ENCODE measurements at regions not wholly inside any gene's neighbourhood (a gene's known extent, or its start where the extent isn't known, plus 50 kb on each side); places are given as distances from the start of the nearest gene placed in this dataset.

DNA sequence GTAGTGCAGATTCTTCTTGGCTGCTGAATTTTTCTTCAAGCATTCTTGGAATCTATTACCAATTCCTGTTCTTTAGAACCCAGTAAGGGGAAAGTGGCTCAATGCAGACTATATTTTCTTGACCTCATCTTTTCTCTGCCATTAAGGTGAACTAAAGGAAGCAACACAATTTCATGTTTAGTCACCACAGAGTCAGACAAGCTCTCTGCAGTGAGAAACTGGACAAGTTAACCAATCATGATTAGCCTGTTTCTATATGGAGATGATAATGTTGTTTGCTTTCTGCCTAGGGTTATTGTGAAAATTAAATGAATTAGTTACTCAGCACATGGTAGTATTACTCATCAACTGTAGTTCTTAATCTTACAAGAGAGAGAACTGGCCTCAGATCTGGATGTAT is 1075.1 kb downstream of the AGBL1 start:
- Histone ChIP-seq H3K27me3 (ENCODE audit: insufficient read depth) (no peaks in the 10 kb centered on the region), H3K4me3 (no peak overlapping the region), H3F3A (replicated peaks; ENCODE audit: low read depth) (no peaks in the 10 kb centered on the region), H3K9me2 (ENCODE audit: insufficient read depth) (peaks cover 5% of the 10 kb centered on the region; the same call in 1 of the 2 replicates), H4K20me1 (replicated peaks; ENCODE audit: insufficient read depth) (no peaks in the 10 kb centered on the region), H2AFZ (no peak overlapping the region), H3K4me1 (ENCODE audit: insufficient read depth) (no peaks in the 10 kb centered on the region), H3K27ac (ENCODE audit: low read depth) (no peak overlapping the region), H3K36me3 (ENCODE audit: insufficient read depth) (no peaks in the 10 kb centered on the region), H3K79me2 (replicated peaks; ENCODE audit: insufficient read depth) (no peaks in the 10 kb centered on the region), H3K4me2 (no peak overlapping the region)
- no peaks in the 10 kb centered on the region for H3K36me3 Mint-ChIP-seq (ENCODE audit: low read depth)
- no peaks in the 10 kb centered on the region for H3K4me1 Mint-ChIP-seq
- TF ChIP-seq, protein P1, sequence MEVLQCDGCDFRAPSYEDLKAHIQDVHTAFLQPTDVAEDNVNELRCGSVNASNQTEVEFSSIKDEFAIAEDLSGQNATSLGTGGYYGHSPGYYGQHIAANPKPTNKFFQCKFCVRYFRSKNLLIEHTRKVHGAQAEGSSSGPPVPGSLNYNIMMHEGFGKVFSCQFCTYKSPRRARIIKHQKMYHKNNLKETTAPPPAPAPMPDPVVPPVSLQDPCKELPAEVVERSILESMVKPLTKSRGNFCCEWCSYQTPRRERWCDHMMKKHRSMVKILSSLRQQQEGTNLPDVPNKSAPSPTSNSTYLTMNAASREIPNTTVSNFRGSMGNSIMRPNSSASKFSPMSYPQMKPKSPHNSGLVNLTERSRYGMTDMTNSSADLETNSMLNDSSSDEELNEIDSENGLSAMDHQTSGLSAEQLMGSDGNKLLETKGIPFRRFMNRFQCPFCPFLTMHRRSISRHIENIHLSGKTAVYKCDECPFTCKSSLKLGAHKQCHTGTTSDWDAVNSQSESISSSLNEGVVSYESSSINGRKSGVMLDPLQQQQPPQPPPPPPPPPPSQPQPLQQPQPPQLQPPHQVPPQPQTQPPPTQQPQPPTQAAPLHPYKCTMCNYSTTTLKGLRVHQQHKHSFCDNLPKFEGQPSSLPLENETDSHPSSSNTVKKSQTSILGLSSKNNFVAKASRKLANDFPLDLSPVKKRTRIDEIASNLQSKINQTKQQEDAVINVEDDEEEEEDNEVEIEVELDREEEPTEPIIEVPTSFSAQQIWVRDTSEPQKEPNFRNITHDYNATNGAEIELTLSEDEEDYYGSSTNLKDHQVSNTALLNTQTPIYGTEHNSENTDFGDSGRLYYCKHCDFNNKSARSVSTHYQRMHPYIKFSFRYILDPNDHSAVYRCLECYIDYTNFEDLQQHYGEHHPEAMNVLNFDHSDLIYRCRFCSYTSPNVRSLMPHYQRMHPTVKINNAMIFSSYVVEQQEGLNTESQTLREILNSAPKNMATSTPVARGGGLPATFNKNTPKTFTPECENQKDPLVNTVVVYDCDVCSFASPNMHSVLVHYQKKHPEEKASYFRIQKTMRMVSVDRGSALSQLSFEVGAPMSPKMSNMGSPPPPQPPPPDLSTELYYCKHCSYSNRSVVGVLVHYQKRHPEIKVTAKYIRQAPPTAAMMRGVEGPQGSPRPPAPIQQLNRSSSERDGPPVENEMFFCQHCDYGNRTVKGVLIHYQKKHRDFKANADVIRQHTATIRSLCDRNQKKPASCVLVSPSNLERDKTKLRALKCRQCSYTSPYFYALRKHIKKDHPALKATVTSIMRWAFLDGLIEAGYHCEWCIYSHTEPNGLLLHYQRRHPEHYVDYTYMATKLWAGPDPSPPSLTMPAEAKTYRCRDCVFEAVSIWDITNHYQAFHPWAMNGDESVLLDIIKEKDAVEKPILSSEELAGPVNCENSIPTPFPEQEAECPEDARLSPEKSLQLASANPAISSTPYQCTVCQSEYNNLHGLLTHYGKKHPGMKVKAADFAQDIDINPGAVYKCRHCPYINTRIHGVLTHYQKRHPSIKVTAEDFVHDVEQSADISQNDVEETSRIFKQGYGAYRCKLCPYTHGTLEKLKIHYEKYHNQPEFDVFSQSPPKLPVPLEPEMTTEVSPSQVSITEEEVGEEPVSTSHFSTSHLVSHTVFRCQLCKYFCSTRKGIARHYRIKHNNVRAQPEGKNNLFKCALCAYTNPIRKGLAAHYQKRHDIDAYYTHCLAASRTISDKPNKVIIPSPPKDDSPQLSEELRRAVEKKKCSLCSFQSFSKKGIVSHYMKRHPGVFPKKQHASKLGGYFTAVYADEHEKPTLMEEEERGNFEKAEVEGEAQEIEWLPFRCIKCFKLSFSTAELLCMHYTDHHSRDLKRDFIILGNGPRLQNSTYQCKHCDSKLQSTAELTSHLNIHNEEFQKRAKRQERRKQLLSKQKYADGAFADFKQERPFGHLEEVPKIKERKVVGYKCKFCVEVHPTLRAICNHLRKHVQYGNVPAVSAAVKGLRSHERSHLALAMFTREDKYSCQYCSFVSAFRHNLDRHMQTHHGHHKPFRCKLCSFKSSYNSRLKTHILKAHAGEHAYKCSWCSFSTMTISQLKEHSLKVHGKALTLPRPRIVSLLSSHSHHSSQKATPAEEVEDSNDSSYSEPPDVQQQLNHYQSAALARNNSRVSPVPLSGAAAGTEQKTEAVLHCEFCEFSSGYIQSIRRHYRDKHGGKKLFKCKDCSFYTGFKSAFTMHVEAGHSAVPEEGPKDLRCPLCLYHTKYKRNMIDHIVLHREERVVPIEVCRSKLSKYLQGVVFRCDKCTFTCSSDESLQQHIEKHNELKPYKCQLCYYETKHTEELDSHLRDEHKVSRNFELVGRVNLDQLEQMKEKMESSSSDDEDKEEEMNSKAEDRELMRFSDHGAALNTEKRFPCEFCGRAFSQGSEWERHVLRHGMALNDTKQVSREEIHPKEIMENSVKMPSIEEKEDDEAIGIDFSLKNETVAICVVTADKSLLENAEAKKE (CRISPR knock-in tag; IDR thresholded peaks at IDR 0.05), result no peak
- TF ChIP-seq EZH2phosphoT487 (IDR thresholded peaks at IDR 0.05; ENCODE audit: unreplicated experiment) (no peak), POLR2AphosphoS5 (IDR thresholded peaks at IDR 0.05; ENCODE audit: low read depth) (no peak), NANOG (IDR thresholded peaks at IDR 0.05; ENCODE audit: borderline replicate concordance) (no peak)
- TF ChIP-seq, protein P2, sequence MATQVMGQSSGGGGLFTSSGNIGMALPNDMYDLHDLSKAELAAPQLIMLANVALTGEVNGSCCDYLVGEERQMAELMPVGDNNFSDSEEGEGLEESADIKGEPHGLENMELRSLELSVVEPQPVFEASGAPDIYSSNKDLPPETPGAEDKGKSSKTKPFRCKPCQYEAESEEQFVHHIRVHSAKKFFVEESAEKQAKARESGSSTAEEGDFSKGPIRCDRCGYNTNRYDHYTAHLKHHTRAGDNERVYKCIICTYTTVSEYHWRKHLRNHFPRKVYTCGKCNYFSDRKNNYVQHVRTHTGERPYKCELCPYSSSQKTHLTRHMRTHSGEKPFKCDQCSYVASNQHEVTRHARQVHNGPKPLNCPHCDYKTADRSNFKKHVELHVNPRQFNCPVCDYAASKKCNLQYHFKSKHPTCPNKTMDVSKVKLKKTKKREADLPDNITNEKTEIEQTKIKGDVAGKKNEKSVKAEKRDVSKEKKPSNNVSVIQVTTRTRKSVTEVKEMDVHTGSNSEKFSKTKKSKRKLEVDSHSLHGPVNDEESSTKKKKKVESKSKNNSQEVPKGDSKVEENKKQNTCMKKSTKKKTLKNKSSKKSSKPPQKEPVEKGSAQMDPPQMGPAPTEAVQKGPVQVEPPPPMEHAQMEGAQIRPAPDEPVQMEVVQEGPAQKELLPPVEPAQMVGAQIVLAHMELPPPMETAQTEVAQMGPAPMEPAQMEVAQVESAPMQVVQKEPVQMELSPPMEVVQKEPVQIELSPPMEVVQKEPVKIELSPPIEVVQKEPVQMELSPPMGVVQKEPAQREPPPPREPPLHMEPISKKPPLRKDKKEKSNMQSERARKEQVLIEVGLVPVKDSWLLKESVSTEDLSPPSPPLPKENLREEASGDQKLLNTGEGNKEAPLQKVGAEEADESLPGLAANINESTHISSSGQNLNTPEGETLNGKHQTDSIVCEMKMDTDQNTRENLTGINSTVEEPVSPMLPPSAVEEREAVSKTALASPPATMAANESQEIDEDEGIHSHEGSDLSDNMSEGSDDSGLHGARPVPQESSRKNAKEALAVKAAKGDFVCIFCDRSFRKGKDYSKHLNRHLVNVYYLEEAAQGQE (IDR thresholded peaks at IDR 0.05; ENCODE audit: unreplicated experiment), result no peak
- TF ChIP-seq, protein P3, sequence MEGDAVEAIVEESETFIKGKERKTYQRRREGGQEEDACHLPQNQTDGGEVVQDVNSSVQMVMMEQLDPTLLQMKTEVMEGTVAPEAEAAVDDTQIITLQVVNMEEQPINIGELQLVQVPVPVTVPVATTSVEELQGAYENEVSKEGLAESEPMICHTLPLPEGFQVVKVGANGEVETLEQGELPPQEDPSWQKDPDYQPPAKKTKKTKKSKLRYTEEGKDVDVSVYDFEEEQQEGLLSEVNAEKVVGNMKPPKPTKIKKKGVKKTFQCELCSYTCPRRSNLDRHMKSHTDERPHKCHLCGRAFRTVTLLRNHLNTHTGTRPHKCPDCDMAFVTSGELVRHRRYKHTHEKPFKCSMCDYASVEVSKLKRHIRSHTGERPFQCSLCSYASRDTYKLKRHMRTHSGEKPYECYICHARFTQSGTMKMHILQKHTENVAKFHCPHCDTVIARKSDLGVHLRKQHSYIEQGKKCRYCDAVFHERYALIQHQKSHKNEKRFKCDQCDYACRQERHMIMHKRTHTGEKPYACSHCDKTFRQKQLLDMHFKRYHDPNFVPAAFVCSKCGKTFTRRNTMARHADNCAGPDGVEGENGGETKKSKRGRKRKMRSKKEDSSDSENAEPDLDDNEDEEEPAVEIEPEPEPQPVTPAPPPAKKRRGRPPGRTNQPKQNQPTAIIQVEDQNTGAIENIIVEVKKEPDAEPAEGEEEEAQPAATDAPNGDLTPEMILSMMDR (conservative IDR thresholded peaks at IDR 0.05; ENCODE audit: low read depth in 2 of 2), result no peak
- ATAC-seq (no peak), DNase-seq (ENCODE audit: low spot score) (no peak)
- no peak overlapping the region for H3K27ac Mint-ChIP-seq
- peaks cover 3% of the 10 kb centered on the region; the same call in 2 of the 3 replicates for H3K9me3 Mint-ChIP-seq
- H3K4me3 Mint-ChIP-seq, result no peak overlapping the region
- H3K27me3 Mint-ChIP-seq (ENCODE audit: insufficient read depth, low read depth, poor library complexity), result no peaks in the 10 kb centered on the region
